Upper lobe of left lung (tissue), 4 donors: ENCODE measurements at regions not wholly inside any gene's neighbourhood (a gene's known extent, or its start where the extent isn't known, plus 50 kb on each side); places are given as distances from the start of the nearest gene placed in this dataset.

Experiments
- CTCF ChIP-seq, 6 experiments: fragments of 450-650 bp in 4 of 6; fragments of 200-600 bp in 2 of 6; sonication (generic) in 2 of 6; IDR thresholded peaks; one replicate each; pipeline ENCODE4 v1.5.1; 2016 to 2019; ENCODE audit warnings: antibody characterized with exemption in 6 of 6
- POLR2A ChIP-seq, 4 donors: fragments of 450-650 bp; IDR thresholded peaks; one replicate each; pipeline ENCODE4 v1.5.1; 2016 to 2017; ENCODE audit warnings: antibody characterized with exemption in 4 of 4, mild to moderate bottlenecking in 2 of 4

GRCh38 chr4:45349859-45350258, 623.5 kb upstream of the GNPDA2 start:
- TF ChIP-seq CTCF (IDR thresholded peaks at IDR 0.05) (no peak), POLR2A (IDR thresholded peaks at IDR 0.05) (no peak)
